HG03196 (cell line): ENCODE measurements at regions not wholly inside any gene's neighbourhood (a gene's known extent, or its start where the extent isn't known, plus 50 kb on each side); places are given as distances from the start of the nearest gene placed in this dataset.
"Not testable (repeated sequence)": the region's sequence is repeated elsewhere in the genome, so short reads cannot be mapped to it uniquely, and the experiment has no call there.

ENCODE experiments used
- ATAC-seq: cut with Tn5 transposase; IDR thresholded peaks from one replicate; pipeline ENCODE4 v1.9.1; 2021; ENCODE audit not compliant: unreplicated experiment

DNA sequence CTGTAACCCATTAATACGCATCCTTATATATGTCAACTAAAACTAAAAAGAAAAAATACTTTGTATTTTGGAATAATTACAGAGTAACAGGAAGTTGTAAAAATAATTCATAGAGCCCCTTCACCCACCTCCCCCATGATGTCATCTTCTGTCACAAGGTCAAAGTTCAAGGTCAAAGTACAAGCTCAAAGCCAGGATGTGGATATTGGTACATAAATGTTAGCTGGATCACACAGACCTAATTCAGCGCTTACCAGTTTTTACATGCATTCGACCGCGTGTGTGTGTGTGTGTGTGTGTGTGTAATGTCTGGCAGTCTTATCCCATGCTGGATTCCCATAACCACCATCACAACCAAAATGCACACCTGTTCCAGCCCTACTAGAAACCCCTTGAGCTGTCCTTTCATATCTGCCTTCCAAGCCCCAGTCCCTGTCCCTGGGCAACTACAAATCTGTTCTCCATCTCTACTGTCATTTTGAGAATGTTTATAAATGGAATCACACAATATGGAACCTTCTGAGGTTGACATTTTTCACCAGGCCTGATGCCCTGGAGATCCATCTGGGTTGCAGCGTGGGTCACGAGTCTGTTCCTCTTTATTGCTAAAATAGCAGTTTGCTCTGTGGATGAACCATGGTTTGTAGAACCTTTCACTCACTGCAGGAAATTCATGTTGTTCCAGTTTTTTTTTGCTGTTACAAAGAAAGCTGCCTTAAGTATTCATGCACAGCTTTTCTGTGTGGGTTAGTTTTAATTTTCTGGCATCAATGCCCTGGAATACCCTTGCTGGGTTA lies 153.6 kb upstream of the PITRM1 start:
- ATAC-seq = no peak

DNA sequence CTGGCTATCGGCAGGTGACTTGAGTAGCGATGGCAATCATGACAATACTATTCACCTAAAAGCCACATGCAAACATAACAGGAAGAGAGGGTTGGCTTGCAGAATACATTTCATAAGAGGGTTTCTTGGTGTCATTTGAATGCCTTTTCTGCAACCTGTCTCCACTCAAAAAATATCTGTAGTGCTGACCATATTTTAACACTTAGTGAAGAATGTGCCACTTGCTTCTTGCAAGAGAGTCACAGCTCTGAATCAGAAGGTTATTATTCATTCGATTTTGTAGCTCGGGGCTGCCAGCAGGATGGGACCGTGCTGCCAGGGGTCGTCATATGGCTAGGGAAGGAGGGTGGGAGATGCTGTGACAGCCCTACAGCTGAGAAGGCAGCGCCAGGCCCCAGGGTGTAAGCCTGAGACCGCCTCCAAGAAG lies 152.0 kb upstream of the PITRM1 start:
- no peak for ATAC-seq

DNA sequence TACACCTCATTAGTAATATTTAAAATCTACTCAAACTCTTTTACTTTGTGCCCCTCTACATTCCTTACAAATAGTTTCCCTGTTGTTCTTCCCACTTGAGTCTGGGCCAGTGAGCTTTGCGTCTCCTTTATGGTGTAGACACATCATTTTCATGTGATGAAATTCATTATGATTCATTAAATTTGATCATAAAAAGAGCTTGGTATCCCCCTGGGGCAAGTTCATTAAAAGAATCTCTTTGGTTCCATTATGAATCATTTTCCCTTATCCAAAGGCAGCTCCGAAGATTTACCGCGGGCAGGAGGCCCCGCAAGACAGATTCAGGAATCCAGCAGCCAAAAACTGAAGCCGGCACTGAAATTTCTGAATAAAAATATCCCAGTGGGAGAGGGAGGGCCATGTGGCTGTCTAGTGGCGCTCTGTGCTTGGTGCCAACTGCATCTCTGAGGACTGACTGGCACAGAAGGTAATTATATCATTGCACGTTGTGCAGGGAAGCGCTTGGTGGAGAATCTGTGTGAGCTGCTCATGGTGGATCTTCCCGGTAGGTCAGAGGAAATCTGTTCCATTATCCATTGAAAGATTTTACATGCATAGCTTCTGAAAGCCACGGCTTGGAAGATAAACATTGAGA lies 151.4 kb upstream of the PITRM1 start:
- ATAC-seq = no peak

DNA sequence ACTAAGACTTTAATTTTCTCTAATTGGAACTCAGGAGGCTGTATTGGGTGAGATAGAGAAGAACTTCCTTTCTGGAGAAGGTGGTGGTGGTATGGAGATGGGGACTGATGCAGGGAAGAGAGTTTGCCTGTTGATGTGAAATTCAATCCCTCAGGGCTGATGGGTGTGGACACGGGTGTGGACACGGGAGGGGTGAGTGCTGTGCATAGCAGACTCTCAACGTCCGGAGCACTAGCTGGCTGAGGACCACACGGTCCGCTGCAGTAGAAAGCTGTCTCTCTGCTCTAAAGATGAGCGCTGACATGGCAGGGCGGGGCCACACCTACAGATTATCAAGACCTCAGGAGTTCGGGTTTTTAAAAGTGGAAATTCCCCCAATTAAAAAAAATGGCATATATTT lies 148.5 kb upstream of the PITRM1 start:
- no peak for ATAC-seq

DNA sequence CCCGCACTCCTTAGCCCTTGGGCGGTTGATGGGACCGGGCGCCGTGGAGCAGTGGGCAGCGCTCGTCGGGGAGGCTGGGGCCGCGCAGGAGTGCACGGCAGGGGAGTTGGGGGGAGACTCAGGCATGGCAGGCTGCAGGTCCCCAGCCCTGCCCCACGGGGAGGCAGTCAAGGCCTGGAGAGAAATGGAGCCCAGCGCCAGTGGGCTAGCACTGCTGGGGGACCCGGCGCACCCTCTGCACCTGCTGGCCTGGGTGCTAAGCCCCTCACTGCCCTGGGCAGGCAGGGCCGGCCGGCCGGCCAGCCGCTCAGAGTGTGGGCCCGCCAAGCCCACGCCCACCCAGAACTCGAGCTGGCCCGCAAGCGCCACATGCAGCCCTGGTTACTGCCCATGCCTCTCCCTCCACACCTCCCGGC lies 147.2 kb upstream of the PITRM1 start:
- no peak for ATAC-seq

DNA sequence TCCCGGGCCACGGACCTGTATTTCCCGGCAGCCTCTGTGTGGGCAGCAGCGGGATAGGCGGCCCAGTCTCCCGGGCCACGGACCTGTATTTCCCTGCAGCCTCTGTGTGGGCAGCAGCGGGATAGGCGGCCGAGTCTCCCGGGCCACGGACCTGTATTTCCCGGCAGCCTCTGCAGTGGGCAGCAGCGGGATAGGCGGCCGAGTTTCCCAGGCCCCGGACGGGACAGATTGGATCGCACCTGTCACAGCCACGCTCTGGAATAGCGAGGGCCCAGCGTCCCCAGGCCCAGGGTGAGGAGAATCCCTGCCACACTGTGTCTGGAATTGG lies 145.9 kb upstream of the PITRM1 start:
- not testable (repeated sequence) for ATAC-seq

DNA sequence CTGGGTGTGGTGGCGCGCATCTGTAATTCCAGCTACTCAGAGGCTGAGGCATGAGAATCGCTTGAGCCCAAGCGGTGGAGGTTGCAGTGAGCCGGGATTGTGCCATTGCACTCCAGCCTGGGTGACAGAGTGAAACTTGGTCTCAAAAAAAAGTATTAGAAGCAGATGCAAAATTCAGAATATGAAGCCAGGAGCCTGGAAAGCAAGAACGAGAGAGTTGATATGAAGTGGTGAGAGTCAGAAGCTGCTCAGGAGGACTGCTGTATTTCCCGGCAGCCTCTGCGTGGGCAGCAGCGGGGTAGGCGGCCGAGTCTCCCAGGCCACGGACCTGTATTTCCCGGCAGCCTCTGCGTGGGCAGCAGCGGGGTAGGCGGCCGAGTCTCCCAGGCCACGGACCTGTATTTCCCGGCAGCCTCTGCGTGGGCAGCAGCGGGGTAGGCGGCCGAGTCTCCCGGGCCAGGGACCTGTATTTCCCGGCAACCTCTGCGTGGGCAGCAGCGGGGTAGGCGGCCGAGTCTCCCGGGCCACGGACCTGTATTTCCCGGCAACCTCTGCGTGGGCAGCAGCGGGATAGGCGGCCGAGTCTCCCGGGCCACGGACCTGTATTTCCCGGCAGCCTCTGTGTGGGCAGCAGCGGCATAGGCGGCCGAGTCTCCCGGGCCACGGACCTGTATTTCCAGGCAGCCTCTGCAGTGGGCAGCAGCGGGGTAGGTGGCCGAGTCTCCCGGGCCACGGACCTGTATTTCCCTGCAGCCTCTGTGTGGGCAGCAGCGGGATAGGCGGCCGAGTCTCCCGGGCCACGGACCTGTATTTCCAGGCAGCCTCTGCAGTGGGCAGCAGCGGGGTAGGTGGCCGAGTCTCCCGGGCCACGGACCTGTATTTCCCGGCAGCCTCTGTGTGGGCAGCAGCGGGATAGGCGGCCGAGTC lies 145.2 kb upstream of the PITRM1 start:
- ATAC-seq = not testable (repeated sequence)

DNA sequence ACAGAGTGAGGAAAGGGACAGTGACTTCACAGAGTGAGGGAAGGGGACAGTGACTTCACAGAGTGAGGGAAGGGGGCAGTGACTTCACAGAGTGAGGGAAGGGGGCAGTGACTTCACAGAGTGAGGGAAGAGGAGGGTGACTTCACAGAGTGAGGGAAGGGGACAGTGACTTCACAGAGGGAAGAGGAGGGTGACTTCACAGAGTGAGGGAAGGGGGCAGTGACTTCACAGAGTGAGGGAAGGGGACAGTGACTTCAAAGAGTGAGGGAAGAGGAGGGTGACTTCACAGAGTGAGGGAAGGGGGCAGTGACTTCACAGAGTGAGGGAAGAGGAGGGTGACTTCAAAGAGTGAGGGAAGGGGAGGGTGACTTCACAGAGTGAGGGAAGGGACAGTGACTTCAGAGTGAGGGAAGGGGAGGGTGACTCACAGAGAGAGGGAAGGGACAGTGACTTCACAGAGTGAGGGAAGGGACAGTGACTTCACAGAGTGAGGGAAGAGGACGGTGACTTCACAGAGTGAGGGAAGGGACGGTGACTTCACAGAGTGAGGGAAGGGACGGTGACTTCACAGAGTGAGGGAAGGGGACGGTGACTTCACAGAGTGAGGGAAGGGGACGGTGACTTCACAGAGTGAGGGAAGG lies 142.0 kb upstream of the PITRM1 start:
- not testable (repeated sequence) for ATAC-seq

DNA sequence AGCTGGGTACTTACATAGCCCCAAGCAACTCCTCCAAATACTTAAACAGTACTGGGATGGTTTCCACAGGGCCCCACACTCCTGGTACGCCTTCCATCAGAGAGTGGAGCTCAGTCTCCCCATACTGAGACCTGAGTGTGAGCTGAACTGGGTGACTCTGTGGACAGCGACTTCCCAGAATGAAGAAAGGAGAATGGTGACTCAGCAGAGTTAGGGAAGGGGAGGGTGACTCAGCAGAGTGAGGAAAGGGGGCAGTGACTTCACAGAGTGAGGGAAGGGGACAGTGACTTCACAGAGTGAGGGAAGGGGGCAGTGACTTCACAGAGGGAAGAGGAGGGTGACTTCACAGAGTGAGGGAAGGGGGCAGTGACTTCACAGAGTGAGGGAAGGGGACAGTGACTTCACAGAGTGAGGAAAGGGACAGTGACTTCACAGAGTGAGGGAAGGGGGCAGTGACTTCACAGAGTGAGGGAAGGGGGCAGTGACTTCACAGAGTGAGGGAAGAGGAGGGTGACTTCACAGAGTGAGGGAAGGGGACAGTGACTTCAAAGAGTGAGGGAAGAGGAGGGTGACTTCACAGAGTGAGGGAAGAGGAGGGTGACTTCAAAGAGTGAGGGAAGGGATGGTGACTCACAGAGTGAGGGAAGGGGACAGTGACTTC lies 141.3 kb upstream of the PITRM1 start:
- ATAC-seq = not testable (repeated sequence)

DNA sequence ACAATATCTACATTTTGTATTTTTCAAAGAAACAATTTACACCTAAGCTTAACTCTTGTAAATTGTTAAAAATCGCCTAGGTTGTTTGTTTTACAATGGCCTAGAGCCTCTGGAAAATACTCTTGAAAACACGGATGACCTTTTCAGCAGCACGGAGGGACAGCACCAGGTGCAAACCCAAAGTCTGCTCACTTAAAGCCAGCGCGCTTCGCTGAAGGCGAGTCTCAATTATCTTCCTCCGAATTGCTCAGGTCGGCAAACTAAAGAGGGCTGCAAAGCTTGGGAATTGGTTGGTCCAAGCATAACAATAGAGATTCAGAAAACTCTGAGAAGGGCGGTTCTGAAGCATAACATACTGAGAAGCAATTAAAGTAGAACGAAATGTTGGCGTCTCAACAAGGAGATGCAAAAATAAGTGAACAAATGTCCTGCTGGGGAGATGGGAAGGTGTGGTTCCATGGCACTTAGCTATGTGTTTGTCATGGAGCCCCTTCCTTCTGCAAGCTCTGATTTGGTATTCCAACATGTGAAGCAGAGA lies 139.9 kb upstream of the PITRM1 start:
- ATAC-seq = no peak

DNA sequence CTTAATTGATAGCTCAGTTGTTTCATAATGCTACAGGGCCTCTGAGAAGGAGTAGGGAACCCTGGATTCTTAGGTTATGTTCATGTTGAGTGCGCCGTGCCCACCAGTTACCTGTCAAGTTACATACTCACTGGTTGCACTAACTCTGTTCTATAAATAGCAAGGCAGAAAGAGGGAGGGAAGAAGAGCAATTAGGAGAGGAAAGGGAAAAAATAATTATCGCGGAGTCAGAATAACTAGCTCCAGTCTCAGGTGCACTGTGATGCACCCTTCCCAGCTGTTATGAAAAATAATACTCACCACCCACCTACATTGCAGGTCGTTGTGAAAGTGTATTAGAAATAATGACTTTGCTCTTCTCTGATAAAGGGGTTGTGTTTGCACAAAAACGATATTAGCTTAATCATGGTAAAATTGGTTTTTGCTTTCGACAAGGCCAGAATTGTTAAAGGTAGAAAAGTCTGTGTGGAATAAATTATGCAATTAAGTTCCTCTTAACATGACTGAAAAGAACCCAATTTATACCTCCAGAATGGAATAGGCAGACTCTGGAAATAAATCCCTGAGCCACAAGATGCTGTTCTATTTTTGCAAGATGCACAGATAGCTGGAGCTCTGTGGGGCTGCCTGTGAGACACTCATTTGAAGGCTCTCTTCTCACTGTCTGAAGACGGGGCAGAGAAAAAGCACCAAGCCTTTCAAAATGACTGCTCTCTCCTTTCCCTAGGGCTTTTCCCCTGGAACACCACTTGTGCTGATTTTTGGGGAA lies 137.6 kb upstream of the PITRM1 start:
- ATAC-seq = no peak

DNA sequence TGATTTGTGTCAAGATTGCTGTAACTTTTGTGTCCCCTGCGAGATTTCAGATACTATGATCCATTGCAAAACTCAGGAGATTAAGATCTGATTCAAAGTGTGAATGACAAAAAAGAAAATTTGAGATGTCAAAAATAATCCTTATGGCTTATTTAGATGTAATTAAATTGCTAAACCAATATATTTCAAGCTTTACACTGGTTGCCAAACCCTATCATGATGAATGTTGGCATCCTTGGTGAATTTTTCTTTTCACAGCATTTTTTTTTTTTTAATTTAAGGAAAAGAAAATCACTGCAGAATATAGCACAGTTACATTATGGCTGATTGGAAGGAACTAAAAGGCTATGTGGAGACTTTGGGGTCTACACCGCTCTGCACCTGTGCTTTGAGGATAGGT lies 133.5 kb upstream of the PITRM1 start:
- ATAC-seq = no peak

DNA sequence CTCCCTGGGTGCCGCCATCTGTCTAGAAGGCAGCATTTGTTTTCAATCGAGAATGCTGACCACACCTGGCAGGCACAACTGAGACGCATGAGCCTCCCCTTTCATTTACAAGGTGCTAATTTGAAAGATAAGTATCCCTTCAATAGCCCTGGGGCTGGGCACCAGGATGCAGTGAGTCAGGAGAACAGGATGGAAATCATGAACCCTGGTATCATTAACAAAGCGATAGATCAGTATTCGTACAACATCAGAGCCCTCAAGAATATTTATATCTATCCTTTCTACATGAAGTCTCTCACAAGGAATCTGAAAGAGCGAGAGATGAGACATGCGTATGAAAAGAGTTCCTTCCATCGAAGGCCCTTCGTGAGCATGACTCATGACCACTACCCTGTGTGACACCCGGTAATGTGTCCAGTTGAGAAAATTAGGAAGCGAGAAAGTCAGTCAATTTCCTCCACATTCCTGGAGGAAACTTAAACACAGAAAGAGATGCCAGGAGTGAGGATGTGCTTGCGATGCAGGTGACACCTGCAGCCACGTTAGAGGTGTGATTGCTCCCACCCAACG lies 123.1 kb upstream of the PITRM1 start:
- no peak for ATAC-seq

DNA sequence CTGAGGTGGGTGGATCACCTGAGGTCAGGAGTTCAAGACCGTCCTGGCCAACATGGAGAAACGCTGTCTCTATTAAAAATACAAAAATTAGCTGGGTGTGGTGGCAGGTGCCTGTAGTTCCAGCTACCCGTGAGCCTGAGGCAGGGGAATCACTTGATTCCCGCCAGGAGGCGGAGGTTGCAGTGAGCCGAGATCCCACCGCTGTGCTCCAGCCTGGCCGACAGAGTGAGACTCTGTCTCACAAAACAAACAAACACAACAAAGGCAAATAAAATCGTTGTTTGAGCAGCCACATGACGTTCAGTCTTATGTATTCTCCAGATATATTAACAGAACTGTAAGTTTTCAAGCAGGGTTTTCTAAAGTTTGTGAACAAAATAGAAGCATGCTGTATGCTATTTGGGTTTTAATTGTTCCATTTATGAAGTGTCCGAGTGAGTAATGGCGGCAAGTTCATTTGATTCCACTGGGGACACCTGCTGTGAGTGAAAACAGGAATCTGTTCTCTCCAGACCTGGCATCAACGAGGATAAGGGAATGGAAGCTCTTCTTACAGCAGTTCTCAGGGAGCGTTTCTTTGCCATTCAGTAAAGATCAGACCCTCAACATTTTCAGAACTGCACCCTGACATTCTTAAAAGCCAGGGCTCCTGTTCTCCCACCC lies 122.5 kb upstream of the PITRM1 start:
- ATAC-seq = no peak

DNA sequence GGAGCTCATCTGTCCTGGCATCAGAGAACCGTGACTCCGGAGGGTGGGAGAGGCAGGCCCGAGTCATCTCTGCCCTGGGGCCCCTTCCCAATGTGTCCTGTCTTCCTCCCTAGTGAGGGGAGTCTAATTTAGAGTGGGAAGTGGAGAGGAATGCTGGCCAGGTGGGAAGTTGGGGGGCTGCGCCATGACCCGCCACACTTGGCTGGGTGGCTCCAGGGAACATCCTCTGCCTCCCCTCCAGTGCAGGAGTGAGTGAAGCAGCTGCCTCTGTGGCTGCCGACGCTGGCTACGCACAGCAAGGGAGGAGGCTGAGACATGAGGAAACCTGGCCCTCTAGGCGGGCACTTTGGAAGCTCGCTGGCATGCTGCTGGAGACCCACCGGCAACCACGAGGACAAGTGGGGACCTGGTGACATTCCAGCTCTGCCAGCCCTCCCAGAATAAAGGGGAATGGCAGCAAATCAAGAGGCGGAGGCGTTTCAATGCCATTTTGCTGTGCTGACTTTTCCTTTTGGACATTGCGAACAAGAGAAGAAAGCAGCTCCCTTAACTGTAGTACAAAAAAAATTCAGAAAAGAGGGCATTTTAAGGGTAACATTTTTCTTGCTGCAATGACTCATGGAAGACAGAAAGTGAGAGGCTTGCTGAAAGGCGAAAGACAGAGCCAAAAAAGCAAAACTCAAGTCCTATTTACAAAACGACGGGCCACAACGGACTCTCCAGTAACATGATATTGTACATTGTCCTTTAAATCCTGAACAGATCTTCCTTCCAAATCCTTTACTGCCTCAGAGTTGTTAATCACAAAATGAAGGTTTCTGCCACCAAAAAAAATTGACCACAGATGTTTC lies 121.2 kb upstream of the PITRM1 start:
- no peak for ATAC-seq

DNA sequence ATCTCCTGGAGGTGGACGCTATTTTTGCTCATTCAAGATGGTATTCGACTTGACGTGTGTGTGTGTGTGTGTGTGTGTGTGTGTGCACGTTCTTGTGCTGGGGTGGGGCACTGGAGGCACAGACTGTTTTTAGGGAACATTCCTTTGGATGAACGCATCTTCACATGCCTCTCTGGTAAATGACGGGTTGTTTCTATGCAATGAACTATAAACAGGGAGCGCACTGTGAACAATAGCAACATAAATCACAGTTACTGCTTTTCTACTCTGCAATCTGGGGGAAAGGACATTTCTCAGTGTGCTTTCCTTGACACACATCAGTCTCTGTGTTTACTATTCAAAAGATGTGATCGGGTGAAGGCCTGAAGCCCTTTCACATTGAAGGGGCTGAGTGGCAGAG lies 120.1 kb upstream of the PITRM1 start:
- no peak for ATAC-seq

DNA sequence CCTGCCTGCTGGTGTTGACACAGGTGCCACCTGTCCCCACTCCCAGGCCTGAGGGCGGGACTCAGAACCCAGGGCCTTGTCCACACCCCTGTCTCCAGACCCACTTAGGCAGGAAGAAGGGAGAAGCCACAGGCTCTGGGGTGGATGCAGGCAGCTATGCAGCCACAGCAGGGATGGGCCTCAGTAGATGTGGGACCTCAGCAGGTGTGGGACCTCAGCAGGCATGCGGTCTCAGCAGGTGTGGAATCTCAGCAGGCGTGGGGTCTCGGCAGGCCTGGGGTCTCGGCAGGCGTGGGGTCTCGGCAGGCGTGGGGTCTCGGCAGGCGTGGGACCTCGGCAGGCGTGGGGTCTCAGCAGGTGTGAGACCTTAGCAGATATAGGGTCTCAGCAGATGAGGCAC lies 118.0 kb upstream of the PITRM1 start:
- ATAC-seq = no peak
